Midbrain (tissue), 1 donor: ENCODE measurements at regions not wholly inside any gene's neighbourhood (a gene's known extent, or its start where the extent isn't known, plus 50 kb on each side); places are given as distances from the start of the nearest gene placed in this dataset.

ENCODE experiments used
- DNase-seq: peaks from one replicate; lab custom pipeline; 2025; lab: John Stamatoyannopoulos, UW

GRCh38 chr20:24334830-24335229 lies 134.6 kb upstream of the SYNDIG1 start:
- no peak for DNase-seq

GRCh38 chr20:24332956-24333355 lies 136.5 kb upstream of the SYNDIG1 start:
- DNase-seq: no peak

- no peak for DNase-seq
Measured at GRCh38 chr20:24331939-24332338, 137.5 kb upstream of the SYNDIG1 start.

GRCh38 chr20:24328901-24329300 lies 140.5 kb upstream of the SYNDIG1 start:
- no peak for DNase-seq

- DNase-seq: no peak
Measured at GRCh38 chr20:24321973-24322372, 147.5 kb upstream of the SYNDIG1 start.

- DNase-seq: no peak
Measured at GRCh38 chr20:24318569-24319352, 150.7 kb upstream of the SYNDIG1 start.

- no peak for DNase-seq
Measured at GRCh38 chr20:24317224-24317623, 152.2 kb upstream of the SYNDIG1 start.

GRCh38 chr20:24316731-24317130 lies 152.7 kb upstream of the SYNDIG1 start:
- DNase-seq: no peak

- DNase-seq: no peak
Measured at GRCh38 chr20:24314053-24314452, 155.4 kb upstream of the SYNDIG1 start.

GRCh38 chr20:24309596-24309995 lies 159.8 kb upstream of the SYNDIG1 start:
- no peak for DNase-seq

- DNase-seq: peak; percentile 18
Measured at GRCh38 chr20:24305371-24305770, 164.1 kb upstream of the SYNDIG1 start.

- no peak for DNase-seq
Measured at GRCh38 chr20:24304291-24304690, 165.1 kb upstream of the SYNDIG1 start.

GRCh38 chr20:24303393-24304170 lies 165.8 kb upstream of the SYNDIG1 start:
- DNase-seq: peak; percentile 58

GRCh38 chr20:24297993-24298392 lies 171.4 kb upstream of the SYNDIG1 start:
- no peak for DNase-seq

GRCh38 chr20:24296477-24297261 lies 172.8 kb upstream of the SYNDIG1 start:
- DNase-seq: no peak

- no peak for DNase-seq
Measured at GRCh38 chr20:24291014-24291413, 178.4 kb upstream of the SYNDIG1 start.

- no peak for DNase-seq
Measured at GRCh38 chr20:24289737-24290481, 179.5 kb upstream of the SYNDIG1 start.

GRCh38 chr20:24283186-24283585 lies 186.2 kb upstream of the SYNDIG1 start:
- no peak for DNase-seq

- no peak for DNase-seq
Measured at GRCh38 chr20:24277196-24277595, 192.2 kb upstream of the SYNDIG1 start.

GRCh38 chr20:24275946-24276705 lies 193.3 kb upstream of the SYNDIG1 start:
- DNase-seq: no peak

- DNase-seq: no peak
Measured at GRCh38 chr20:24273251-24273650, 196.2 kb upstream of the SYNDIG1 start.
